Panc1 (cell line): ENCODE measurements at regions not wholly inside any gene's neighbourhood (a gene's known extent, or its start where the extent isn't known, plus 50 kb on each side); places are given as distances from the start of the nearest gene placed in this dataset.

Source experiments
- ATAC-seq: fragments of 200-7000 bp; cut with Tn5 transposase; 2 replicates; pipeline ENCODE4 v1.9.1; 2020; ENCODE audit warnings: mild to moderate bottlenecking, moderate library complexity
- BruUV-seq: library from RNA; stranded (reverse); fragments of 400-500 nt; replicated peaks from 2 replicates; lab custom pipeline; 2021; lab: Mats Ljungman, UMichigan
- CTCF ChIA-PET: fragments of 300-600 bp; sonication (Branson Sonifier 250); formaldehyde crosslinking; loops from one replicate; lab custom pipeline; 2022; ENCODE audit warnings: antibody characterized with exemption; lab: Charles Lee
- POLR2A ChIA-PET: fragments of 300-600 bp; sonication (Branson Sonifier 250); formaldehyde crosslinking; loops from one replicate; lab custom pipeline; 2022; ENCODE audit warnings: antibody characterized with exemption; lab: Charles Lee
- DNase-seq: peaks from one replicate; pipeline ENCODE4 v3.0.0-alpha.2; 2010; ENCODE audit warnings: low read depth, low spot score
- H3K27ac ChIP-seq: 2 replicates; pipeline ENCODE4 v1.5.1; 2011; ENCODE audit warnings: mild to moderate bottlenecking, low read length, inconsistent platforms
- H3K27me3 ChIP-seq: fragments of 200-500 bp; sonication (Bioruptor generic); 2 replicates; pipeline ENCODE4 v1.6.0; 2014; ENCODE audit warnings: low read length, inconsistent platforms; ENCODE audit not compliant: control insufficient read depth, insufficient read depth
- H3K36me3 ChIP-seq: fragments of 200-500 bp; sonication (Bioruptor generic); 2 replicates; pipeline ENCODE4 v1.5.1; 2014; ENCODE audit warnings: inconsistent platforms, mild to moderate bottlenecking, low read length, moderate library complexity; ENCODE audit not compliant: control insufficient read depth, insufficient read depth
- H3K4me1 ChIP-seq: 2 replicates; pipeline ENCODE4 v1.5.1; 2011; ENCODE audit warnings: inconsistent platforms, mild to moderate bottlenecking, low read length, moderate library complexity; ENCODE audit not compliant: control insufficient read depth, insufficient read depth
- H3K4me3 ChIP-seq, 2 experiments: 2 replicates each; pipeline ENCODE4 v1.5.1; 2011 to 2012; ENCODE audit warnings: low read depth in 2 of 2, low read length in 2 of 2, mild to moderate bottlenecking in 2 of 2, inconsistent platforms in 1 of 2, moderate library complexity in 1 of 2
- H3K9me3 ChIP-seq: fragments of 200-500 bp; sonication (Bioruptor generic); 2 replicates; pipeline ENCODE4 v1.5.1; 2014; ENCODE audit warnings: low read depth, mild to moderate bottlenecking, inconsistent platforms, low read length, moderate library complexity; ENCODE audit not compliant: control insufficient read depth, insufficient read depth
- POLR2AphosphoS5 ChIP-seq: IDR thresholded peaks from 2 replicates; pipeline ENCODE4 v1.6.1; 2012; ENCODE audit warnings: mild to moderate bottlenecking, low read depth, low read length, moderate library complexity
- SIN3A ChIP-seq: IDR thresholded peaks from 2 replicates; pipeline ENCODE4 v1.6.1; 2012; ENCODE audit warnings: low read depth, mild to moderate bottlenecking, low read length, moderate library complexity, borderline replicate concordance; ENCODE audit not compliant: insufficient read depth
- TCF7L2 ChIP-seq: IDR thresholded peaks from 2 replicates; pipeline ENCODE4 v1.6.1; 2011; ENCODE audit warnings: mild to moderate bottlenecking, low read depth, low read length, inconsistent platforms
- in situ Hi-C: cut with HindIII; loops from 2 replicates; pipeline ENCODE4 v1.10.0; 2016; ENCODE audit warnings: low sequenced_read_pairs, low pct_unique_long_range_greater_than_20kb
- intact Hi-C: fragments of 100-400 bp; cut with micrococcal nuclease; formaldehyde crosslinking; loops from one replicate; pipeline ENCODE4 v1.10.0; 2022; ENCODE audit not compliant: unreplicated experiment
- TF ChIP-seq, protein P1 (sequence below), 2 experiments: IDR thresholded peaks; 2 replicates each; pipeline ENCODE4 v1.6.1; 2011 to 2012; ENCODE audit warnings: low read depth in 2 of 2, control low read depth in 1 of 2, low read length in 1 of 2, mild to moderate bottlenecking in 1 of 2, moderate library complexity in 1 of 2; ENCODE audit not compliant: insufficient read depth in 1 of 2
- TF ChIP-seq, protein P2 (sequence below): fragments of 450-650 bp; IDR thresholded peaks from 2 replicates; pipeline ENCODE4 v1.5.1; 2017; ENCODE audit warnings: mild to moderate bottlenecking

DNA sequence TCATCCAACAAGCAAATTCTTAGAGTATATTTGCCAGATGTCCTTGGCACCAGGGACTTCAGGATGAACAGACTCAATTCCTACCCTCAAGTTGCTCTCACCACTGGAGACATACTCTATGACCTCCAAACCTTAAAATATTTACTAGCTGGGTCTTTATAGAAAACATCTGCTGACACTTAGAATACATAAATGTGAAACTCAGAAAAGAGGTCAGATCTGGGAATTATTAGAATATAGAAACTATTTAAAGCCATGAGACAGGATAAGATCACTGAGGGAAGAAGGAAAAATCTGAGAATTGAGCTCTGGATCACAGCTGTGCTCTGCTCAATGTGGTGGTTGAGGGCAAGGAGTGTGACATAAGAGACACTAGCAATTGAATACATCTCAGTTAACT, 695.4 kb upstream of the UBE2E2 start:
- Histone ChIP-seq H3K4me1 (no peaks in the 10 kb centered on the region), H3K27me3 (no peaks in the 10 kb centered on the region), H3K36me3 (no peaks in the 10 kb centered on the region), H3K9me3 (no peaks in the 10 kb centered on the region), H3K4me3 (no peak overlapping the region), H3K27ac (no peak overlapping the region)
- DNase-seq (no peak), ATAC-seq (no peak)
- TF ChIP-seq TCF7L2 (no peak), SIN3A (no peak), POLR2AphosphoS5 (no peak)
- TF ChIP-seq, protein P1, sequence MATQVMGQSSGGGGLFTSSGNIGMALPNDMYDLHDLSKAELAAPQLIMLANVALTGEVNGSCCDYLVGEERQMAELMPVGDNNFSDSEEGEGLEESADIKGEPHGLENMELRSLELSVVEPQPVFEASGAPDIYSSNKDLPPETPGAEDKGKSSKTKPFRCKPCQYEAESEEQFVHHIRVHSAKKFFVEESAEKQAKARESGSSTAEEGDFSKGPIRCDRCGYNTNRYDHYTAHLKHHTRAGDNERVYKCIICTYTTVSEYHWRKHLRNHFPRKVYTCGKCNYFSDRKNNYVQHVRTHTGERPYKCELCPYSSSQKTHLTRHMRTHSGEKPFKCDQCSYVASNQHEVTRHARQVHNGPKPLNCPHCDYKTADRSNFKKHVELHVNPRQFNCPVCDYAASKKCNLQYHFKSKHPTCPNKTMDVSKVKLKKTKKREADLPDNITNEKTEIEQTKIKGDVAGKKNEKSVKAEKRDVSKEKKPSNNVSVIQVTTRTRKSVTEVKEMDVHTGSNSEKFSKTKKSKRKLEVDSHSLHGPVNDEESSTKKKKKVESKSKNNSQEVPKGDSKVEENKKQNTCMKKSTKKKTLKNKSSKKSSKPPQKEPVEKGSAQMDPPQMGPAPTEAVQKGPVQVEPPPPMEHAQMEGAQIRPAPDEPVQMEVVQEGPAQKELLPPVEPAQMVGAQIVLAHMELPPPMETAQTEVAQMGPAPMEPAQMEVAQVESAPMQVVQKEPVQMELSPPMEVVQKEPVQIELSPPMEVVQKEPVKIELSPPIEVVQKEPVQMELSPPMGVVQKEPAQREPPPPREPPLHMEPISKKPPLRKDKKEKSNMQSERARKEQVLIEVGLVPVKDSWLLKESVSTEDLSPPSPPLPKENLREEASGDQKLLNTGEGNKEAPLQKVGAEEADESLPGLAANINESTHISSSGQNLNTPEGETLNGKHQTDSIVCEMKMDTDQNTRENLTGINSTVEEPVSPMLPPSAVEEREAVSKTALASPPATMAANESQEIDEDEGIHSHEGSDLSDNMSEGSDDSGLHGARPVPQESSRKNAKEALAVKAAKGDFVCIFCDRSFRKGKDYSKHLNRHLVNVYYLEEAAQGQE (IDR thresholded peaks at IDR 0.05; ENCODE audit: insufficient read depth in 1 of 2, low read depth in 2 of 2, low read length in 1 of 2): no peak
- TF ChIP-seq, protein P2, sequence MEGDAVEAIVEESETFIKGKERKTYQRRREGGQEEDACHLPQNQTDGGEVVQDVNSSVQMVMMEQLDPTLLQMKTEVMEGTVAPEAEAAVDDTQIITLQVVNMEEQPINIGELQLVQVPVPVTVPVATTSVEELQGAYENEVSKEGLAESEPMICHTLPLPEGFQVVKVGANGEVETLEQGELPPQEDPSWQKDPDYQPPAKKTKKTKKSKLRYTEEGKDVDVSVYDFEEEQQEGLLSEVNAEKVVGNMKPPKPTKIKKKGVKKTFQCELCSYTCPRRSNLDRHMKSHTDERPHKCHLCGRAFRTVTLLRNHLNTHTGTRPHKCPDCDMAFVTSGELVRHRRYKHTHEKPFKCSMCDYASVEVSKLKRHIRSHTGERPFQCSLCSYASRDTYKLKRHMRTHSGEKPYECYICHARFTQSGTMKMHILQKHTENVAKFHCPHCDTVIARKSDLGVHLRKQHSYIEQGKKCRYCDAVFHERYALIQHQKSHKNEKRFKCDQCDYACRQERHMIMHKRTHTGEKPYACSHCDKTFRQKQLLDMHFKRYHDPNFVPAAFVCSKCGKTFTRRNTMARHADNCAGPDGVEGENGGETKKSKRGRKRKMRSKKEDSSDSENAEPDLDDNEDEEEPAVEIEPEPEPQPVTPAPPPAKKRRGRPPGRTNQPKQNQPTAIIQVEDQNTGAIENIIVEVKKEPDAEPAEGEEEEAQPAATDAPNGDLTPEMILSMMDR: no peak
- intact Hi-C loops (no loop called here), in situ Hi-C loops (no loop called here)
- BruUV-seq: no TSS peak
- CTCF ChIA-PET: no interaction called here
- POLR2A ChIA-PET: no interaction called here

DNA sequence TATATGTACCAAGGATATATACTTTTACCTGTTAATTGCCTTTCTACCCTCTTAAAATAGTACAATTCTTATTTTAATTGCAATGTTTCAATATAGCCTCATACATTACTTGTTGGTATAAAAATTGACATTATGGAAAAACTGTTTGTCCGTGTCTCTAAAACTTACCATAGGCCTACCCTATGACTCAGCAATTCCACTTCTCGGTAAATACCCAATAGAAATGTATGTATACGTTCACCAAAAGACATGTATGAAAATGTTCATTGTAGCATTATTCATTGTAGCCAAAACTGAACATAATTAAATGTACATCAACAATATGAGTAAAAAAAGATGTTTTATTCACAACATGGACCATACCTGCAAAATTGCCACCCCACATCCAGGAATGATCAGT, 679.2 kb upstream of the UBE2E2 start:
- ChIA-PET POLR2A (no interaction called here), CTCF (no interaction called here)
- Histone ChIP-seq H3K27me3 (no peaks in the 10 kb centered on the region), H3K36me3 (no peaks in the 10 kb centered on the region), H3K27ac (no peak overlapping the region), H3K4me1 (no peaks in the 10 kb centered on the region), H3K4me3 (no peak overlapping the region), H3K9me3 (no peaks in the 10 kb centered on the region)
- no peak for TF ChIP-seq SIN3A
- TF ChIP-seq, protein P2: no peak
- no peak for TF ChIP-seq TCF7L2
- TF ChIP-seq, protein P1 (IDR thresholded peaks at IDR 0.05; ENCODE audit: insufficient read depth in 1 of 2, low read depth in 2 of 2, low read length in 1 of 2): no peak
- no peak for TF ChIP-seq POLR2AphosphoS5
- in situ Hi-C loops (no loop called here), intact Hi-C loops (no loop called here)
- DNase-seq: no peak
- BruUV-seq: no TSS peak
- no peak for ATAC-seq
